Hepatocyte (in vitro differentiated cells): ENCODE measurements at regions not wholly inside any gene's neighbourhood (a gene's known extent, or its start where the extent isn't known, plus 50 kb on each side); places are given as distances from the start of the nearest gene placed in this dataset.

ENCODE experiments used
- EZH2 ChIP-seq: fragments of 200-600 bp; sonication (generic); IDR thresholded peaks from 2 replicates; pipeline ENCODE4 v1.6.1; 2016; ENCODE audit warnings: antibody characterized with exemption, mild to moderate bottlenecking, borderline replicate concordance
- EZH2phosphoT487 ChIP-seq: fragments of 200-600 bp; sonication (generic); IDR thresholded peaks from one replicate; pipeline ENCODE4 v1.6.1; 2018; ENCODE audit warnings: antibody characterized with exemption, mild to moderate bottlenecking, low read depth, moderate library complexity; ENCODE audit not compliant: unreplicated experiment, severe bottlenecking
- TF ChIP-seq, protein P1 (sequence below): fragments of 200-600 bp; sonication (generic); IDR thresholded peaks from 2 replicates; pipeline ENCODE4 v1.5.1; 2016; ENCODE audit warnings: antibody characterized with exemption, mild to moderate bottlenecking; ENCODE audit not compliant: poor library complexity

DNA sequence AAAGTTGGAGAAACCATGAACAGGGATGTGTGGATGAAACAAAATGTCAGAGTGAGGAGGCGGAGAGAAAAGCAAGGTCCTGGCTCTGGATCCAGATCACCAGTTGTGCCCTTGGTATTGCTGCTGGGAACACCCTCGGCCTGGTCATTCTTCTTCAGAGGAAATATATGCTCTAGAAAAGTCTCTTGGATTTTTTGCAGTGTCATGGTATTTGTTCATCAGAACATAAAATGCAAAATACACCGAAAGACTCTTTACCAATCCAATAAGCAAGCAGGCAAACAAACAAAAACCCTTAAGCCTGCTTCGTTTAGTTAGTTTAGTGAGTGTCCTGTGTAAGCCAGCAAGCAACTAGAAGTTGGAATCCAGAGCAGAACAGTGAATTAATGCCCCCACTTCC, 88.7 kb upstream of the CDH6 start:
- TF ChIP-seq, protein P1, sequence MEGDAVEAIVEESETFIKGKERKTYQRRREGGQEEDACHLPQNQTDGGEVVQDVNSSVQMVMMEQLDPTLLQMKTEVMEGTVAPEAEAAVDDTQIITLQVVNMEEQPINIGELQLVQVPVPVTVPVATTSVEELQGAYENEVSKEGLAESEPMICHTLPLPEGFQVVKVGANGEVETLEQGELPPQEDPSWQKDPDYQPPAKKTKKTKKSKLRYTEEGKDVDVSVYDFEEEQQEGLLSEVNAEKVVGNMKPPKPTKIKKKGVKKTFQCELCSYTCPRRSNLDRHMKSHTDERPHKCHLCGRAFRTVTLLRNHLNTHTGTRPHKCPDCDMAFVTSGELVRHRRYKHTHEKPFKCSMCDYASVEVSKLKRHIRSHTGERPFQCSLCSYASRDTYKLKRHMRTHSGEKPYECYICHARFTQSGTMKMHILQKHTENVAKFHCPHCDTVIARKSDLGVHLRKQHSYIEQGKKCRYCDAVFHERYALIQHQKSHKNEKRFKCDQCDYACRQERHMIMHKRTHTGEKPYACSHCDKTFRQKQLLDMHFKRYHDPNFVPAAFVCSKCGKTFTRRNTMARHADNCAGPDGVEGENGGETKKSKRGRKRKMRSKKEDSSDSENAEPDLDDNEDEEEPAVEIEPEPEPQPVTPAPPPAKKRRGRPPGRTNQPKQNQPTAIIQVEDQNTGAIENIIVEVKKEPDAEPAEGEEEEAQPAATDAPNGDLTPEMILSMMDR, result no peak
- TF ChIP-seq EZH2phosphoT487, result no peak
- no peak for TF ChIP-seq EZH2
